ENCODE measurements at regions not wholly inside any gene's neighbourhood (a gene's known extent, or its start where the extent isn't known, plus 50 kb on each side); places are given as distances from the start of the nearest gene placed in this dataset.
A peak's percentile ranks its signal among the peaks of the same experiment; 100 is the strongest.
"Not testable (repeated sequence)": the region's sequence is repeated elsewhere in the genome, so short reads cannot be mapped to it uniquely, and the experiment has no call there.

DNA sequence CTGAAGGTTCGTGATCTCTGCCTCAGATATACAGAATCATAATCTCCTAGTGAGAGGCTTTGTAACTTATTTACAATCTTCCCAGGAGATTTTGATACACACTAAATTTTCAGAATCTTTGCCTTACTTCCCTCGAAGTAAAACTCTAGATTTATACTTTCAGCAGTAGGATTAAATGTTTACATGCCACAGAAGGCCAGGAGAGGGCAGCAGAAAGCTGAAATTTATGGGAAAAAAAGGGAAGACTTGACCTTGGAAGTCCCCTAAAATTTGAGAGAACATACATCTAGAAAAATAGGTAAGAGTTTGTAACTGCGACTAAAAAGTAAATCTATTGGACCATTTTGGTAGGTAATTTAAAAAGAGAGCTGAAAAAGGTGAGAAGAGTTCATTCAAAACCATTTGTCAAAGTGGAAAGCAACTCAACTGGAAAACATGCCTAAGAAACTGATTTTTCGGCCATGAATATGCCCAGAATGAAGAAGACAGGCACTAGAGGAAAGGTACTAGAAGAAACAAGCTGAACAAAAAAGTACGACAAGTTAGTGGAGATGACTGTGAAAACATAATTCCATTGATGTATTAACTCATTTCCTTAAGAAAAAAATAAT, 242.0 kb upstream of the MDGA2 start:
- WGBS (ENCODE audit: insufficient coverage, low coverage, low lambda C conversion rate, missing lambda C conversion rate), result 32% methylated on average over 5 of the region's 5 CpGs
- Histone ChIP-seq H3K27me3 (no peaks in the 10 kb centered on the region), H3K27ac (no peak overlapping the region), H3K4me1 (no peaks in the 10 kb centered on the region), H3K4me3 (no peak overlapping the region), H3K9me3 (no peaks in the 10 kb centered on the region), H3K36me3 (no peaks in the 10 kb centered on the region)
- no peak for TF ChIP-seq POLR2A (IDR thresholded peaks at IDR 0.05)
- TF ChIP-seq, protein P1, sequence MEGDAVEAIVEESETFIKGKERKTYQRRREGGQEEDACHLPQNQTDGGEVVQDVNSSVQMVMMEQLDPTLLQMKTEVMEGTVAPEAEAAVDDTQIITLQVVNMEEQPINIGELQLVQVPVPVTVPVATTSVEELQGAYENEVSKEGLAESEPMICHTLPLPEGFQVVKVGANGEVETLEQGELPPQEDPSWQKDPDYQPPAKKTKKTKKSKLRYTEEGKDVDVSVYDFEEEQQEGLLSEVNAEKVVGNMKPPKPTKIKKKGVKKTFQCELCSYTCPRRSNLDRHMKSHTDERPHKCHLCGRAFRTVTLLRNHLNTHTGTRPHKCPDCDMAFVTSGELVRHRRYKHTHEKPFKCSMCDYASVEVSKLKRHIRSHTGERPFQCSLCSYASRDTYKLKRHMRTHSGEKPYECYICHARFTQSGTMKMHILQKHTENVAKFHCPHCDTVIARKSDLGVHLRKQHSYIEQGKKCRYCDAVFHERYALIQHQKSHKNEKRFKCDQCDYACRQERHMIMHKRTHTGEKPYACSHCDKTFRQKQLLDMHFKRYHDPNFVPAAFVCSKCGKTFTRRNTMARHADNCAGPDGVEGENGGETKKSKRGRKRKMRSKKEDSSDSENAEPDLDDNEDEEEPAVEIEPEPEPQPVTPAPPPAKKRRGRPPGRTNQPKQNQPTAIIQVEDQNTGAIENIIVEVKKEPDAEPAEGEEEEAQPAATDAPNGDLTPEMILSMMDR (IDR thresholded peaks at IDR 0.05), result peak; percentile 46 to 64 (median 54)
- ATAC-seq, result peak in 1 of 4 donors; percentile 37
- no peak for DNase-seq
- intact Hi-C loops (cut with DNase I), result no loop called here

DNA sequence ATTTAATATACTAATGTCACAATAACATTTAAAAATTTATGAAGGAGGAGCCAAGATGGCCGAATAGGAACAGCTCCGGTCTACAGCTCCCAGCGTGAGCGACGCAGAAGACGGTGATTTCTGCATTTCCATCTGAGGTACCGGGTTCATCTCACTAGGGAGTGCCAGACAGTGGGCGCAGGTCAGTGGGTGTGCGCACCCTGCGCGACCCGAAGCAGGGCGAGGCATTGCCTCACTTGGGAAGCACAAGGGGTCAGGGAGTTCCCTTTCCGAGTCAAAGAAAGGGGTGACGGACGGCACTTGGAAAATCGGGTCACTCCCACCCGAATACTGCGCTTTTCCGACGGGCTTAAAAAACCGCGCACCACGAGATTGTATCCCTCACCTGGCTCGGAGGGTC, 225.7 kb upstream of the MDGA2 start:
- H3K27me3 ChIP-seq; H3K4me1 ChIP-seq; DNase-seq; intact Hi-C loops (cut with DNase I); H3K36me3 ChIP-seq; H3K27ac ChIP-seq; H3K4me3 ChIP-seq; ATAC-seq; H3K9me3 ChIP-seq: not testable (repeated sequence)
- WGBS (ENCODE audit: insufficient coverage, low coverage, low lambda C conversion rate, missing lambda C conversion rate), result 89% methylated on average over 13 of the region's 25 CpGs

DNA sequence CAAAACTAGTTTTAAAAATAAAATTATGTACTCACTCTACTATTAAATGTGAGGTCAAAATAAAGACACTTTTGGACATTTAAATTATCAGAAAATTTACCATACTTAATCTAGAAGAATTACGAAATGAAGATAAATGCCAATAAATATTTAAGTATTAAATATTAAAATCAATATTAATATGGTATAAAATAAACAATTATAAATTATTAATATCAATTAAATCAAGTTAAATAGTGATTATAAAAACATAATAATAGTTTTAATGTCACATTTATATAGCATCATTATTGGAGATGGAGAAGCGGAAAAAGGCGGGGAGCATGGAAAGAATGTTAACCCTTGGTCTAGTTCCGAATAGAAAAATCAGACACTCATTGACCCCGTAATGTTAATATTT, 224.3 kb upstream of the MDGA2 start:
- no peaks in the 10 kb centered on the region for H3K36me3 ChIP-seq
- DNase-seq (no peak), ATAC-seq (no peak)
- no peaks in the 10 kb centered on the region for H3K27me3 ChIP-seq
- H3K4me1 ChIP-seq, result no peaks in the 10 kb centered on the region
- intact Hi-C loops (cut with DNase I), result no loop called here
- no peaks in the 10 kb centered on the region for H3K9me3 ChIP-seq
- no peak overlapping the region for H3K27ac ChIP-seq
- H3K4me3 ChIP-seq, result no peak overlapping the region
- 57% methylated on average over 5 of the region's 5 CpGs for WGBS (ENCODE audit: insufficient coverage, low coverage, low lambda C conversion rate, missing lambda C conversion rate)
- TF ChIP-seq, protein P1 (IDR thresholded peaks at IDR 0.05), result no peak
- TF ChIP-seq POLR2A (IDR thresholded peaks at IDR 0.05), result no peak

DNA sequence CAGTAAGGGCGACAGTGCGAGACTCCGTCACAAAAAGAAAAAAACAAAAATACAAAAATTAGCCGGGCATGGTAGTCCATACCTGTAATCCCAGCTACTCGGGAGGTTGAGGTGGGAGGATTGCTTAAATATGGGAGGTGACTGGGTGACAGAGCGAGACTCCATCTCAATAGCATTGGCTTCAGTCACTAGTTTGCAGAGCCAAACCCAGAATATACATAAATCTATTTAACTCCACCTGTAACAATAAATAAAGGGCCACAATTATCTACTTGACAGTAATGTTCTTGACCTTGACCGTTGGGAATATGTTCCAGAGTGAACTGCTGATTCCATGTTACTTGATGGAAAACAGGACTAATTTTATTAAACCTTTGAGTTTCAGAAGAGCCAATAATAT, 198.9 kb upstream of the MDGA2 start:
- no peaks in the 10 kb centered on the region for H3K4me1 ChIP-seq
- no peaks in the 10 kb centered on the region for H3K36me3 ChIP-seq
- no peak for ATAC-seq
- TF ChIP-seq, protein P1 (IDR thresholded peaks at IDR 0.05), result no peak
- TF ChIP-seq POLR2A (IDR thresholded peaks at IDR 0.05), result no peak
- 62% methylated on average over 7 of the region's 7 CpGs for WGBS (ENCODE audit: insufficient coverage, low coverage, low lambda C conversion rate, missing lambda C conversion rate)
- intact Hi-C loops (cut with DNase I), result no loop called here
- no peaks in the 10 kb centered on the region for H3K9me3 ChIP-seq
- no peak overlapping the region for H3K4me3 ChIP-seq
- no peak for DNase-seq
- H3K27me3 ChIP-seq, result no peaks in the 10 kb centered on the region
- no peak overlapping the region for H3K27ac ChIP-seq

DNA sequence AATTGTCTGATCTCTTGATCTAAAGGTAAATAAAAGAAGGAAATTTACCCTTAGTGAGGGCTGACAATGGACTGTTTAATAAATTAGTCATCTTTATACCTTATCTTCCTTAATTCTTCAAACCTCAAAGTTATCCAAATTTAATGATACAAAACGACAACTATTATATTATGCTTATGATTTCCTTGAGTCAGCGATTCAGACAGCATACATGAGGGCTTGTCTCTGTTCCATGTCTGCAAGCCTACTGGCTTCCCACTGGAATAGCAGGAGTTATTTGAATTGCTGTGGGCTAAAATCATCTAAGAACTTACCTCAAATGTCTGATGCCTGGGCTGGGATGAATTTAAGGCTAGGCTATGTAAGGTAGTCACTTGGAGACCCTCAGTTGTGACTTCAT, 197.2 kb upstream of the MDGA2 start:
- 68% methylated on average over 2 of the region's 2 CpGs for WGBS (ENCODE audit: insufficient coverage, low coverage, low lambda C conversion rate, missing lambda C conversion rate)
- no peak overlapping the region for H3K27ac ChIP-seq
- intact Hi-C loops (cut with DNase I), result no loop called here
- DNase-seq (no peak), ATAC-seq (no peak)
- no peaks in the 10 kb centered on the region for H3K36me3 ChIP-seq
- H3K9me3 ChIP-seq, result no peaks in the 10 kb centered on the region
- TF ChIP-seq POLR2A (IDR thresholded peaks at IDR 0.05), result no peak
- TF ChIP-seq, protein P1 (IDR thresholded peaks at IDR 0.05), result no peak
- H3K4me3 ChIP-seq, result no peak overlapping the region
- H3K4me1 ChIP-seq, result no peaks in the 10 kb centered on the region
- no peaks in the 10 kb centered on the region for H3K27me3 ChIP-seq
